ENCODE measurements at regions not wholly inside any gene's neighbourhood (a gene's known extent, or its start where the extent isn't known, plus 50 kb on each side); places are given as distances from the start of the nearest gene placed in this dataset.

DNA sequence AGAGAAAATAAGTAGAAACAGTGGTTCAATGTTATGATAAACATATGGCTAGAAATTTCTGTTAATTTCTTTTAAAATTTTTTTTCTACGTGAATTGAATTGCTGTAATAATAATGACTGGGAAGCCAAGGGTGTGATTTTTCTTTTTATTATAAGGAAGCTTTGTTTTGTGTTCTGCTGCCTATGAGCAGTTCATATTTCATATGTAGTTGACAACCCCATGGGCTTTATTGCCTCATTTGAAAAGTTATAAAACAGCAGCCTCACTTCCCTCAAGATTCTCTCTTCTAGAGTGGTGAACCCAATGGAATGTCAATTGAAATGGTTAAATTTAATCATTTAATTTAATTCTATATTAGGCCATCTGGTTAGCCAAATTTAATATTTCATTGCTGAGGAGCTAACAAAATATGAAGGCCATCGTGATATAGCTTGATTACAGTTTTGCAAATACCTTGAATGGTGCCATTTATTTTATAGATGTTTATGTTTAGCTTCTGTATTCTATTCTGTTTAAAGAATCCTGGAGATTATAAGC lies 72.6 kb upstream of the DOCK10 start:
- TF ChIP-seq, protein P1, sequence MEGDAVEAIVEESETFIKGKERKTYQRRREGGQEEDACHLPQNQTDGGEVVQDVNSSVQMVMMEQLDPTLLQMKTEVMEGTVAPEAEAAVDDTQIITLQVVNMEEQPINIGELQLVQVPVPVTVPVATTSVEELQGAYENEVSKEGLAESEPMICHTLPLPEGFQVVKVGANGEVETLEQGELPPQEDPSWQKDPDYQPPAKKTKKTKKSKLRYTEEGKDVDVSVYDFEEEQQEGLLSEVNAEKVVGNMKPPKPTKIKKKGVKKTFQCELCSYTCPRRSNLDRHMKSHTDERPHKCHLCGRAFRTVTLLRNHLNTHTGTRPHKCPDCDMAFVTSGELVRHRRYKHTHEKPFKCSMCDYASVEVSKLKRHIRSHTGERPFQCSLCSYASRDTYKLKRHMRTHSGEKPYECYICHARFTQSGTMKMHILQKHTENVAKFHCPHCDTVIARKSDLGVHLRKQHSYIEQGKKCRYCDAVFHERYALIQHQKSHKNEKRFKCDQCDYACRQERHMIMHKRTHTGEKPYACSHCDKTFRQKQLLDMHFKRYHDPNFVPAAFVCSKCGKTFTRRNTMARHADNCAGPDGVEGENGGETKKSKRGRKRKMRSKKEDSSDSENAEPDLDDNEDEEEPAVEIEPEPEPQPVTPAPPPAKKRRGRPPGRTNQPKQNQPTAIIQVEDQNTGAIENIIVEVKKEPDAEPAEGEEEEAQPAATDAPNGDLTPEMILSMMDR (IDR thresholded peaks at IDR 0.05; ENCODE audit: low read depth, low read length), result no peak
- no peak for TF ChIP-seq EZH2phosphoT487 (IDR thresholded peaks at IDR 0.05; ENCODE audit: low read depth)

All from OCI-LY3 (cell line).